Suppressor macrophage treated with lipopolysaccharide for 1 hour (primary cell): ENCODE measurements at regions not wholly inside any gene's neighbourhood (a gene's known extent, or its start where the extent isn't known, plus 50 kb on each side); places are given as distances from the start of the nearest gene placed in this dataset.
A peak's percentile ranks its signal among the peaks of the same experiment; 100 is the strongest.
"Not testable (repeated sequence)": the region's sequence is repeated elsewhere in the genome, so short reads cannot be mapped to it uniquely, and the experiment has no call there.

ENCODE experiments used
- DNase-seq, 3 donors: peaks; one replicate each; pipeline ENCODE4 v3.0.0-alpha.2; 2020 to 2022

DNA sequence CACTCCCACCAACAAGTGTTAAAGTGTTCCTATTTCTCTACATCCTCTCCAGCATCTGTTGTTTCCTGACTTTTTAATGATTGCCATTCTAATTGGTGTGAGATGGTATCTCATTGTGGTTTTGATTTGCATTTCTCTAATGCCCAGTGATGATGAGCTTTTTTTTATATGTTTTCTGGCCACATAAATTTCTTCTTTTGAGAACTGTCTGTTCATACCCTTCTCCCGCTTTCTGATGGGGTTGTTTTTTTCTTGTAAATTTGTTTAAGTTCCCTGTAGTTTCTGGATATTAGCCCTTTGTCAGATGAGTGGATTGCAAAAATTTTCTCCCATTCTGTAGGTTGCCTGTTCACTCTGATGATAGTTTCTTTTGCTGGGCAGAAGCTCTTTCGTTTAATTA is 134.3 kb upstream of the RUNX1 start:
- not testable (repeated sequence) for DNase-seq

DNA sequence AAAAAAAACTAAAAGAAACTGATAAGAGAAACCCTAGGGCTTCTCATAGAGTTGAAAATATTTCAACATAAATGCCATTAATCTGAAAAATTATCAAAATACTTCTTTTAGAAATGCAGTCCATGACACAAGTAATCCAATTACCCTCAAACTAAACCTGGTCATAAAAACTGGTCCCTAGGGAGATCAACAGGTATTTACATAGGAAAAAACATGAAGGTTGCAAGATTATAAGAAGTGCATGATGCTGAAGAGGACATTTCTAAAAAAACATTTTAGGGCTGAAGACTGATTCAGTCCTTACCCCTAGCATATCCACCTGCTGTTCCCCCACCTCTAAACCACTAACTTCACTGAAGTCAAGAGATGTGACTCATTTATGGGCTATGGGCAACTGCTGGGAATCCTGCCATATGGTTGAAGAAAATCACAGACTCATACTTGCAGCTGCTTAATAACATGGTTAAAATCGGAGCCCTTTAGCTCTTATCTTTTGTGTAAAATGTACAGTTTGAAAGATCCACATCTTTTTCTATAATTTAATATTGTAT is 131.0 kb upstream of the RUNX1 start:
- DNase-seq: no peak

DNA sequence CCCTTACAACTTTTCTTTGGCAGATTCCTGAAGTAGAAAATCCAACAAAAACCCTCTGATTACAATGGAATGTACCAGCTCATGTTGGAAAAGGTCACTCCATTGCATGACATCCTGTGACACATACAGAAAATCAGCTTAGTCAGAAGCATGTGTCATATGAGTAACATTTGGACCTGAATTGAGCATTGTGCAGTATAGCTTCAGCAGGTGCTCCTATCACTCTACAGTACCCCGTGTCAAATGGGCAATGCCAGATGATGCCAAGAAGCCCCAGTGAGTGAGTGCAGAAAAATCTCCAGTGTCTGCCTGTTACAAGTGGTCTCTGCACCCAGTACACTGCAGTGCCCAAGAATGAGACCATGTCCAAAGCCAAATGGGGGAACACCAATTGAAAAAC is 129.7 kb upstream of the RUNX1 start:
- peak in 2 of 3 donors; percentile 43 to 48 for DNase-seq

DNA sequence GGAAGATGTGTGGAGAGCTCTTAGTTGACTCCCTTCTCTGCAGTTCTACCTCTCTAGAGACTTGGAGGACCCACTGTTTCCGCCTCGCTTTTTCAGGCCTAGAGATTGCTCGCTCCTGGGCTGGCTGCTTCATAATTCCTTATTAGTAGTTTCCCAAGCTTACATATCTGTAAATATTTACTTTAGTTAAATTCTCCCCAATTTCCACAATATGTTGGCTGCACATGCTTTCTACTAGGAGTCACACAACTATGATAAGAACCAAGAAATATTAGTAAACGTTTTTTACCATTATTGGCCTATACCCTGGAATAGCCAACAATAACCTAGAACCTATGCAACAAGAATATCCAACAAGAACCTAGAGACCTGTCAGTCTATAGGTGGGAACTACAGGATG is 129.0 kb upstream of the RUNX1 start:
- no peak for DNase-seq

DNA sequence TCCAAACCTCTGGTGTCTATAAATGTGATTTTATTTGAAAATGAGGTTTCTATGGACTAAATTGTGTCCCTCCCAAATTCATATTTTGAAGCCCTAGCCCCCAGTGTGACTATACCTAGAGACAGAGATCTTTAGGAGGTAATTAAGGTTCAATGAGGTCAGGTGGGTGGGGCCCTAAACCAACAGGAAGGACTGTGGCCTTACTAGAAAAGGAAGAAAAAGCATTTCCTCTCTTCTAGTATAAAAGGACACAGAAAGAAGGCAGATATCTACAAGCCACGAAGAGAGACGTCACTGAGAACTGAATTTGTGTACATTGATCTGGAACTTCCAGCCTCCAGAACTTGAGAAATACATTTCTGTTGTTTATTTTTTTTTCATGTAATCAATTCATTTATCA is 123.1 kb upstream of the RUNX1 start:
- DNase-seq: no peak

DNA sequence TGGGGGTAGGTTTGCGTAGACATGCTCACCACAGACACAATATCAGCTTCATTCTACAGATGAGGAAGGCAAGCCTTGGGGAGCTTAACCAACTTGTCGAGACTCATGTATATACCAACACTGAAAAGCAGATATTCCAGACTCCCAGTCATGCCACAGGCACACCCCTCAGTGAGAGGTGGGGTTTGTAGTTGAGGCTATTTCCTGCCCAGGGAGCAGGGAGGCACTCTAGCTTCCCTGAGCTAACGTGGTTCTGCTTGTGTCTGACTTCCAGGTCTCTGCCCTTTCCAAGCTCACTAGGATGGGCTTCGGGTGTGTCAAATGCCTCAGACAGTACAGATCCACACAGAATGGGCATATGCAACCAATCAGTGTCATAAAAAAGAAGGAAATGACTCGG is 122.3 kb upstream of the RUNX1 start:
- DNase-seq: no peak

DNA sequence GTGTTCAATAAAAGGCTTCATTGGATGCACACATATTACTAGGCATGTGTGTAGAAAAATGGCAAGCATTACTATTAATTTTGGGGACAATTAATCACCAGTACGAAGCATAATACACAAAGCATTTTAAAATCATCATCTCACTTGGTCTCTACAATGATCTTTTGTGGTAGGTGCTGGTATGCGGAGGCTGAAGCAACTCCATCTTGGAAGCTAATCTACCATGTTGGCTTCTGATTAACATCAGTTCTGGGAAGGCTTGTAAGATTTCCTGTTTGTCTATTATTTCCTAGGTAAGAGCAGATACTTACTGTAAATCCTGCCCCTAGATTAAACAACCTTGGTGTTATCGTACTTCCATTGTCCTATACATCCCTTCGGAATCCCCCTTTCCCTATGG is 121.7 kb upstream of the RUNX1 start:
- no peak for DNase-seq

DNA sequence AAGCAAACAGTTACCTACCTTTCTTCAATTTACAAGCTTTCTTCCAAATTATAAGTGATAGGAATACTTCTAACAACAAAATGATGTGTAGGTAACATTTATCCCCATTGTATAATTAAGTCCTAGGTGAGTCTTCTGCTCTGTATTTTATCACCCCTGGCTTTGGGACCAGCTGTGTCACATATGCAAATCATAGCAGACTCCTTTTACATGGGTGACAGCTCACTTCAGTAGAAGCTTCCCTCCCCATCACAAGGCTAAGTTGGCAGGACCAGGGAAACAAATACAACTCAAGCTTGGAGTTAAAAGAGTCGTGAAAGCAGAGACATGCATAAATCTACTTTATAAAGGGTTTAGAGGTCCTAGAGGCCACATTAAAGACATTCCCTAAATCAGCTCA is 121.1 kb upstream of the RUNX1 start:
- DNase-seq: no peak

DNA sequence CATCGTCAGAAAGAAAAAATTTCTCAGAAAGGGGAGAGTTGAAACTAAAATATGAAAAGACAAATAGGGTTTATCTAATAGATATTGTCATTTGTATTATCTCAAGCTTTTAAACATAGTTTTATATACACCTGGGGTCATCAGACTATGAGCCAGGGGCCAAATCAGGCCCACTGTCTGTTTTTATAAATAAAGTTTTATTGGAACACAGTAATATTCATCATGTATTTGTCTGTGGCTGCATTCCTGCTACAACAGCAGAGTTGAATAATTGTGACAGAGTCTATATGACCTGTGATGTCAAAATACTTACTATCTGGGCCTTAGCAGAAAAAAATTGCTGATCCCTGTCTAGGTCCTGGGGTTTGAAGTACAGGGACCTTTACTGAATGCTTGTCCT is 120.5 kb upstream of the RUNX1 start:
- DNase-seq: no peak

DNA sequence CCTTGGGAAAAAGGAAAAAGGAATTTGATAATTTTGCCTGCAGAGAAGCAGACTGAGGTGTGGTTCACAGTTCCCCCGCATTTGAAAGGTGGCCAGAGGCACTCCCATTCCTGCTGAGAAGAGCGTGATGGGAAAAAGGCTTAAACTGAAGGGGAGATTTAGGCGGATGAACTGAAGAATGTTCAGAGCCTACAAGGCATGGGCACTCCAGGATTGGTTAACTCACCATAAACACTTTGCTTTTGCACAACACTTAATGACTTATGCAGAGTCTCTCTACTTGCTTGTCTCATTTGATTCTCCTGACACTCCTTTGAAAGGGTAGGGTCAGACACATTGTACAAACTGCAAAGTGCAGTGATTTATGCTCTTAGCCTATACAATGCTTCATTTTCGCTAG is 119.6 kb upstream of the RUNX1 start:
- DNase-seq: peak in 2 of 3 donors; percentile 9 to 14

DNA sequence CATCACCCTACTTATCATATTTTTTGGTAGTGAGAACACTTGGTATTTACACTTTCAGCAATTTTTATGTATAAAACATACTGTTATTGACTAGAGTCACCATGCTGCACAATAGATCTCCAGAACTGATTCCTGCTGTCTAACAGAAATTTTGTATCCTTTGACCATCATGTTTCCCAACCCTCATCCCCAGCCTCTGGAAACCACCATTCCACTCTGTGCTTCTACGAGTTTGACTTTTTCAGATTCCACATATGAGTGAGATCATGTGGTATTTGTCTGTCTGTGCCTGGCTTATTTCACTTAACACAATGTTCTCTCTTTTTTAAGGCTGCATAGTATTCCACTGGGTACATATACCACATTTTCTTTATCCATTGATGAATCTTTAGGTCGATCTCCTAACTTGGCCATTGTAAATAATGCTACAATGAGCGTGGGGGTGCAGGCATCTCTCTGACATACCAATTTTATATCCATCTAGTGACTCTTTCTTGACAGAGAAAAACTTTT is 115.9 kb upstream of the RUNX1 start:
- no peak for DNase-seq

DNA sequence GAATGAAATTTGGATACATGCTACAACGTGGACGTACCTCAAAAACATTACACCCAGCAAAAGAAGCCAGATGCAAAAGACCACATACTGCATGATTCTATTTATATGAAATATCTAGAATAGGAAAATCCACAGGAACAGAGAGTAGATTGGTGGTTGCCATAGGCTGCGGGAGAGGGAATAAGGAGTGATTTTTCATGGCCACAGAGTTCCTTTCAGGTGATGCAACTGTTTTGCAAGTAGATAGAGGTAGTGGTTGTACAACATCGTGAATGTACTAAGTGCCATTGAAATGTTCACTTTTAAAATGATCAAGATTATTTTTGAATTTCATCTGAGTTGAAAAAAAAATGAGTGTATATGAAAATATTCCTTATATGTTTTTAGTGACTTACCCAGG is 115.3 kb upstream of the RUNX1 start:
- no peak for DNase-seq

DNA sequence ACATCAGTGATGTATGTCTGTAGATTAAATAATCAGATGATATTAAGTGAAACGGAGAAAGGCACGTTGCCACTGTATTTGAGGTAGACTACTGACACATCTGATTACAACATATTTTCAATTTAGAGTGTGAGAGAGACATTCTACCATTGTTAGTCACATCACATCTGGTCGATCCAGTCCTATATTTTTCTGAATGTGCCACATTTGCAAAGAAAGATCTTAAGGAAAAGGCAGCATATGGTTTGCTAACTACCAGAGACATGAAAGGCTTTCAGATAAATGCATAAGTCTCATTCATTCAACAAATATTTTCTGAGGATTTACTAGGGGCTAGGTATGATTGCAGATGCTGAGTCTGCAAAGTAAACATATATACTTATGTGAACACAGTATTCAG is 114.3 kb upstream of the RUNX1 start:
- DNase-seq: no peak

DNA sequence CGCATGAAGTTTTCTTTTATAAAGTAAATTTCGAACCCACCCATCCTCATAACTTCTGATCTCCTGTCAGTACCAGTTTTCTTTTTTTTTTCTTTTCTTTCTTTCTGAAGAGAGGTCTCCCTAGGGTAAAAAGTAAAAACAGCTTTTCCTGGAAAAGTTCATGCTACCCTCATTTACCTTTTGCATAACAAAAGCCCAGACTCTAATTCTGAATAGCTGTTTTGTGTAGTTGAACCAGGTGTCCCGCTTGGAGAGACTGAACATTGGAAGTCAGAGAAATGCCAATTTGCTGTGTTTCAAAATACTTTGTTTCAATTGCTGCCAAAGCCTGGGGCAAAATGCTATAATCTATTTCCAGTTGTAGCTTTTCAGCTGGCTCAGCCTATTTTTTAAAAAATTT is 113.7 kb upstream of the RUNX1 start:
- DNase-seq: no peak

DNA sequence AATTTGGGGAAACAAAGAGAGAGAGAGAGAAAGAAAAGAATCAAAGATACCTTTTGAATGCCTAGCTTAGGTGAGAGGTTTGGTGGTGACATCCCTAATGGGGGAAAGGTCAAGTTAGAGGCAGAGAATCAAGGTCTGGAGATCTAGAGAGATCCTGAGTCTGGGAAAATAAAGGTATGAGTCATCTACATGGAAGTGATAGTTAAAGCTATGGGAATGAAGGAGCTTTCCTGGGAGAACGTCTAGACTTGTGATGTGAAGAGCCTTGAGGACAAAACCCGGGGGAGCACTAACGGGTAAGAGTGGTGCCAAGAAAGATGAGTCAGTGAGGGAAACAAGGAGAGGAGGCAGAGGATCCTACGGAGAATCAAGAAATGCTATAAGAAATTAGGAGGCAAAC is 110.8 kb upstream of the RUNX1 start:
- DNase-seq: no peak

DNA sequence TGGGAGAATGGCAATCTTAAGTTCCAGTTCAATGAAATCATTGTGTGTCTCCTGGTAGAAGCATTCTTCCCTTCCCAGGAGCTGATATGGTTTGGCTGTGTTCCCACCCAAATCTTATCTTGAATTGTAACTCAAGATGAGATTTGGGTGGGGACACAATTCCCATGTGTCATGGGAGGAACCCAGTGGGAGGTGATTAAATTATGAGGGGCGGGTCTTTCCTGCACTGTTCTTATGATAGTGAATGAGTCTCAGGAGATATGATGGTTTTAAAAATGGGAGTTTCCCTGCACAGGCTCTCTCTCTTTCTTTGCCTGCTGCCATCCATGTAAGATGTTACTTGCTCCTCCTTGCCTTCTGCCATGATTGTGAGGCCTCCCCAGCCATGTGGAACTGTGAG is 108.3 kb upstream of the RUNX1 start:
- DNase-seq: not testable (repeated sequence)

DNA sequence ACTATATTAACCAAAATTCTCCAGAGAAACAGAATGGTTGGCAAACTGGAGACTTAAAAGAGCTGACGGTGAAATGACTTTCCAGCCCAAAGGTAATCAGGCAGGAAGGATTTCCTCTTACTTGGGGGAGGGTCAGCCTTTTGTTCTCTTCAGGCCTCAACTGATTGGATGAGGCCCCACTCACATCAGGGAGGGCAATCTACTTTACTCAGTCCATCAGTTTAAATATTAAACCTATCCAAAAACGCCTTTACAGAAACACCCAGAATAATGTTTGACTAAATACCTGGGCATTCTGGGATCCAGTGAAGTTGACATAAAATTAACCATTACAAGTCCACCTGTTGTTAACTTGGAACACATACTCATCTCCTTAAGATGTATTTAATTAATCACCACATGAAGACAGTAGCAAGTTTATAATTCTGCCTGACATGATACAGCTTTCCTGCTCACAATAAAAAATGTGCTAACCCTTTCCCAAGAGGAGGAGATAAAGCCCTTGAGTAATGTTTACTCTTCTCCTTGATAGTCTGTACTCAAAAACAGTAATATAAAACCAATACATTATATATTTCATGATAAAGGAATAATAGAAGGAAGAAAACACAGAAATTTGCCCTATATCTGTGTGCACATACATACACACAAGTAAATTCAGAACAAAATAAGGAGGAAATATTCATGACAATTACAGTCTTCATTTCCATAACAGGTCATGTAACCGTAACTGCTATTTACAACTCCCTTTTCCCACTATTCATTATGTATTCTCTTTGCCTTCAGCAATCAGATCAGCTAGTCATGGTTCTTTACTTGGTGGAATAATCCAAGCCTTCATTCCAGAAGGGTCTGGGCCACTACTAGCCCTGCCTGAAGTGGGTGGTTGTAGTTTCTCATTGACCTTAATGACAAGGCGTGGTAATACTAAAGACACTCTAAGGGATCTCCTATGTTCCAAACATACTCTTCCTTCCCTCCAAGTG is 107.5 kb upstream of the RUNX1 start:
- DNase-seq: no peak

DNA sequence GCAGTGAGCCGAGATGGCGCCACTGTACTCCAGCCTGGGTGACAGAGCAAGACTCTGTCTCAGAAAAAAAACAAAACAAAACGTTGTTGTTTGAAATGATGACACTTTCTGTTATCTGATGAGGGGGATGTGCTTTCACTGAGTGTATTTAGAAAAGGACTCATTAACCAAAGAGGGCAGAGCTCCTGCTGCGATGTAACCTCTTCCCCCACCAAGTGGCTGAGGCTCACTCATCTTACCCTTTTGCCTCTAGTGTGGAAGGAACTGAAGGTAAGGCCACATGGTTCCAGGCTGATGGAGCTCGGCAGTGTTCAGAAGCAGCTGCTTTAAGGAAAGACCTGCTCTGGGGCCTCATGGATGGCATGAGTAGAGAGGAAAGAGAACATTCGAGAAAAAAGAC is 105.7 kb upstream of the RUNX1 start:
- no peak for DNase-seq

DNA sequence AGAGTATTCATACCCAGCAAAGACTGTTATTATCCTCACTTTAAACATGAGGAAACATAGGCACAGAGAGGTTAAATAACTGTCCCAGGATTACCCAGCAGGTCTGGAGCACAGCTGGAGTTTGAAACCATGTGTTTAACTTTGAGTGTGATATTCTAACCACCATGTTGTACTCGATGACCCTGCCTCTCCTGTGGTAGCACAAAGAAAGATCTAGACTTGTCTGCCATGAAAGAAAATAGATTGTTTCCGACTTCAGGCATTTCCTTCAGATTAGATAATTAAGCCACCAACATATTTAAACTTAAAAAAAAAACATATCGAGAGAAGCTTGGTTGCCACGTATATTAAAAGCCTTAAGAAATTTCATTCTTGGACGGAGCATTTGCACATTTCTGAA is 104.6 kb upstream of the RUNX1 start:
- no peak for DNase-seq

DNA sequence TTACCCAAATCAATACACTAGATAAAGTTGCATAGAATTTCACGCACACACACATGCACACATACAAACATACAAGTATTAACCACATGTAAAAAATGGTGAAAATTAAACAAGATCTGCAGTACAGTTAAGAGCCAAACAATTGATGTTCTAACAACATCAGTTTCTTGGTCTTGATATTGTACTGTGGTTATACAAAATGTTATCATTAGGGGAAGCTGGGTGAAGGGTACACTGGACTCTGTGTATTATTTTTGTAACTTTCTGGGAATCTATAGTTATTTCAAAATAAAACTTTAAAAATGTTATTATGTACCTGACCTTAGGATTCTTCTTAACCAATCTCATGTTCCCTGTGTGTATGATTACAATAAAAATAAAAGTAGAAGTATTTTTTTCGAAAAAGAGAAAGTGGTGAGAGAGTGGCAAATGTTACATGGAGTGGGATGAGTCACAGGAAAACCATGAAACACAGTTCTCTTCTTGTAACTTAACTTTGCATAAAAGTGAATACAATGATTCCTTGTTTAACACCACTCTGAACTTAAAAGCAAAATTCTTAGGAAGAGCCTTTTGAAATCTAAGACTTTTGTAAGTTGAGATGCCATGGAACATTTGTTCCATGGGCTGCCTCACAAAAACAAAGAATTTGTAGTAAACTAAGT is 101.6 kb upstream of the RUNX1 start:
- peak; percentile 46 to 77 (median 74) for DNase-seq

DNA sequence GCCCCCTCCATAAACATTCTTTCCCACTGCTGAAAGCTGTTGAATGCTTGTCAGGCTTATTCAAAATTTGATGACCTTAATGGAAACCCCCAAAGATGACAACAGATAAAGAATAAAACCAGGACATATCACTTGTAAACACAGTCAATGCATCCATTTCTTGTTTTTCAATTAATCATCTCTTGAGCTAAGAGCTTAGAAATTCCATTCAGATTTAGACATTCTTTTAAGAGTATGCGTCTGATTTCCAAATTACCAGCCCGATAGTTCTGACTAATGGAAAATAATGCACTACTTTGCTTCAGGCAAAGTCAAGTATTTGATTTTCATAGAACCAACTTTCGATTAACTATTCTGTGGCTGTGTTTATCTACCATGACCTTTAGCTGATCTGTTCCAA is 100.6 kb upstream of the RUNX1 start:
- peak in 2 of 3 donors; percentile 14 to 30 for DNase-seq

DNA sequence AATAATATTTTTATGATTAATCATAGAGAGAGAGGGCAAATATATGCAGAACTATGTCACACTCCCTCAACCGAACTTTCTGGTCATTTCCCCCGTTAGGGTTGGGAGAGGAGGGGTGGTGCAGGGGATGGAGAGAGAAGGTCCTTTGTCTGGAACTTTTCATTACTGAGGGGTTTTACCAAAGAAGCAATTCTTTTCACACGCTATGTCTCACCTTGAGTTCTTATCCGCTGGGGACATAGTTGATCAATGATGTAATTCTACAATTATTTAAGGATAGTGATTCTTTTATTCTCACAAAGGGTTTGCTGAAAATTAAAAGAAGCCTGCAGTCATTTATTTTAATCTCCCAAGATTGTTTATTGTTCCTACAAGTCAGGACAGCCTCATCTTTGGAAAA is 98.3 kb upstream of the RUNX1 start:
- no peak for DNase-seq

DNA sequence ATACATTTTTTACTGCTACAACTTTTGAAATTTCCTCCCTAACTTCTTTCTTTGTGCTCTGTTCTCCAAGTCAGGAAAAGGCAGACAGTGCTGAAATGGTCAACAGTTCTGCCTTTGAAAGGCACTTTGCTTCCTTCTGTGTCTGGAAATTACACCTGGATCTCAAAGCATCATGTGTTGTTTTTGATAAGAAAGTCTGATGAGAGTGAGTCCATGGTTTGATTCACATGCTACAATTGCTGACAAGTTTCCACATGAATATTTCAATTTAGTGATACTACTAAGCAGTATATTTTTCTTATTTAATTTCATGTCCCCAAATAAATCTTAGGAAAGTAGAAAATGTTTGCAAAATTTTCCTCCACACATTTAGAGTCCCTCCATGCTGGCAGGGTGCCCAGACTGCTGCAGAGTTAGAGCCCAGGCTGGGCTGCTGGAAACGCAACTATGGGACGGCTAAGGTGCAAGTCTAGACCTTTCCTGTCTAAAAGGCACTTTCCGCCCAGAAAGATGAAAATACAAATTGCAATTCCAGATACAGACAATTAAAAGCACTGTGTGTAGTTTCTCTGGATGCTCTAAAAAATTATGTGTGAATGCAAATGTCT is 96.6 kb upstream of the RUNX1 start:
- DNase-seq: no peak
